ENCODE measurements at regions not wholly inside any gene's neighbourhood (a gene's known extent, or its start where the extent isn't known, plus 50 kb on each side); places are given as distances from the start of the nearest gene placed in this dataset.

GRCh38 chr12:125890366-125890905 lies 825.2 kb downstream of the AACS start:
- no peak for DNase-seq (ENCODE audit: low spot score)

GRCh38 chr12:125890971-125891370 lies 825.7 kb downstream of the AACS start:
- no peak for DNase-seq (ENCODE audit: low spot score)

- DNase-seq (ENCODE audit: low spot score) = no peak
Measured at GRCh38 chr12:125892276-125892675, 827.0 kb downstream of the AACS start.

- no peak for DNase-seq (ENCODE audit: low spot score)
Measured at GRCh38 chr12:125902991-125903390, 837.8 kb downstream of the AACS start.

- no peak for DNase-seq (ENCODE audit: low spot score)
Measured at GRCh38 chr12:125907351-125907750, 842.1 kb downstream of the AACS start.

GRCh38 chr12:125919856-125920470 lies 854.7 kb downstream of the AACS start:
- DNase-seq (ENCODE audit: low spot score) = no peak

- no peak for DNase-seq (ENCODE audit: low spot score)
Measured at GRCh38 chr12:125922330-125922729, 857.1 kb downstream of the AACS start.

- DNase-seq (ENCODE audit: low spot score) = no peak
Measured at GRCh38 chr12:125936502-125936901, 871.3 kb downstream of the AACS start.

GRCh38 chr12:125944446-125944845 lies 879.2 kb downstream of the AACS start:
- no peak for DNase-seq (ENCODE audit: low spot score)

- DNase-seq (ENCODE audit: low spot score) = no peak
Measured at GRCh38 chr12:125949471-125949870, 884.2 kb downstream of the AACS start.

GRCh38 chr12:125954362-125954761 lies 889.1 kb downstream of the AACS start:
- no peak for DNase-seq (ENCODE audit: low spot score)

- no peak for DNase-seq (ENCODE audit: low spot score)
Measured at GRCh38 chr12:125956186-125956585, 891.0 kb downstream of the AACS start.

- no peak for DNase-seq (ENCODE audit: low spot score)
Measured at GRCh38 chr12:125966641-125967040, 901.4 kb downstream of the AACS start.

- DNase-seq (ENCODE audit: low spot score) = no peak
Measured at GRCh38 chr12:125968413-125968812, 903.2 kb downstream of the AACS start.

- DNase-seq (ENCODE audit: low spot score) = no peak
Measured at GRCh38 chr12:125971981-125972380, 906.7 kb downstream of the AACS start.

- DNase-seq (ENCODE audit: low spot score) = no peak
Measured at GRCh38 chr12:125978286-125978685, 913.1 kb downstream of the AACS start.

GRCh38 chr12:125981610-125982253 lies 916.5 kb downstream of the AACS start:
- DNase-seq (ENCODE audit: low spot score) = no peak

- no peak for DNase-seq (ENCODE audit: low spot score)
Measured at GRCh38 chr12:125983094-125983783, 918.0 kb downstream of the AACS start.

GRCh38 chr12:125983784-125984500 lies 918.7 kb downstream of the AACS start:
- DNase-seq (ENCODE audit: low spot score) = no peak

- no peak for DNase-seq (ENCODE audit: low spot score)
Measured at GRCh38 chr12:125988545-125988944, 923.3 kb downstream of the AACS start.

- DNase-seq (ENCODE audit: low spot score) = no peak
Measured at GRCh38 chr12:125989696-125990095, 924.5 kb downstream of the AACS start.

GRCh38 chr12:125996443-125996842 lies 931.2 kb downstream of the AACS start:
- no peak for DNase-seq (ENCODE audit: low spot score)

Measured in AG08395 (cell line).